ENCODE measurements at regions not wholly inside any gene's neighbourhood (a gene's known extent, or its start where the extent isn't known, plus 50 kb on each side); places are given as distances from the start of the nearest gene placed in this dataset.

DNA sequence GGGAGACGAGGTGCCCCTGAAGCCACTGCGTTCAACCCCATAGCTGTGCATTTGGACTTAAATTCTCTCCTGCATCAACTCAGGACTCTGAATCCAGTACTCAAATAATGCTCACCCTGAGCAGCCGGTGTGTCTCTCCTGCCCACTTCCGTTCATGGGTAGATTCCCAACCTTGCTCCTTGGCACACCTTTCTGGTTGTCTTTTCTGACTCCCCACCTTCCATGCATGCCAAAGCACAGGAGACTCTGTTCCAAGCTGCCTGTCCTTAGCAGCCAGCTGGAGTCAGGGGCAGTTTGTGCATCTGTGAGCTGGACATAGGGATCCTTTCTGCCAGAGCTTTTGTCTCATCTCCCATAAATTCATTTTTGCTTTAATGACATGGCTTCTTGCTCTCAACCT, 1242.5 kb downstream of the TBC1D22A start:
- Histone ChIP-seq H3K4me3 (ENCODE audit: low read depth, low read length) (no peak overlapping the region), H3K4me1 (ENCODE audit: control insufficient read depth, insufficient read depth, low read length) (no peaks in the 10 kb centered on the region), H3K9me3 (ENCODE audit: control insufficient read depth, insufficient read depth, low read depth, low read length) (no peaks in the 10 kb centered on the region), H3K36me3 (ENCODE audit: control insufficient read depth in 2 of 2, insufficient read depth in 1 of 2, low read length in 2 of 2) (no peaks in the 10 kb centered on the region), H3K27ac (ENCODE audit: extremely low read depth, low read depth, low read length) (no peak overlapping the region)
- TF ChIP-seq ZFP41 (tag by site-specific recombination; IDR thresholded peaks at IDR 0.05; ENCODE audit: borderline replicate concordance) (no peak), HOXD13 (CRISPR knock-in tag; IDR thresholded peaks at IDR 0.05; ENCODE audit: borderline replicate concordance) (no peak)
- TF ChIP-seq, protein P1, sequence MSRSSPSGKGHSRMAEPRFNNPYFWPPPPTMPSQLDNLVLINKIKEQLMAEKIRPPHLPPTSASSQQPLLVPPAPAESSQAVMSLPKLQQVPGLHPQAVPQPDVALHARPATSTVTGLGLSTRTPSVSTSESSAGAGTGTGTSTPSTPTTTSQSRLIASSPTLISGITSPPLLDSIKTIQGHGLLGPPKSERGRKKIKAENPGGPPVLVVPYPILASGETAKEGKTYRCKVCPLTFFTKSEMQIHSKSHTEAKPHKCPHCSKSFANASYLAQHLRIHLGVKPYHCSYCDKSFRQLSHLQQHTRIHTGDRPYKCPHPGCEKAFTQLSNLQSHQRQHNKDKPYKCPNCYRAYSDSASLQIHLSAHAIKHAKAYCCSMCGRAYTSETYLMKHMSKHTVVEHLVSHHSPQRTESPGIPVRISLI (tag by site-specific recombination; IDR thresholded peaks at IDR 0.05) = no peak
- POLR2A ChIA-PET = no interaction called here
- CTCF ChIA-PET = interaction anchor here (1.1 kb wide), 1 partner anchor 12 kb away, joined by 3 read pairs; no protein-coding TSS in a partner anchor

DNA sequence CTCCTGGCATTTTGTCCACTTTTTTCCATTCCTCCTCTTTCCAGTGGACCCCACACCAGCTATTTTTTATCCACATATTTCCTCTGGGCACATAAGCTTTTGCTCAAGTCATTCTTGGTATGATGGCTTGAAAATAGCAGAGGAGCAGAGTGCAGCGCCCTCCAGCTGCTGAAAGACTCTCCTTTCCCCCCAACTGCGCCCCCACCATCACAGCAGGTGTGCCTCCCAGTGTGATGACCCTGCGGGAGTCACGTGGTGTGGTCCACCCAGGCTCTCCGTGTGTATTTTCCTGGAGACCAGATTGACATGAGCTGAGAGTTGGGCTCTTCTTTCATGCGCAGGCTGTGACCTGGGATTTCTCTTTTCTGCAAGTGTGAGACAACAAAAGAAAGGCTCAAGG, 1241.6 kb downstream of the TBC1D22A start:
- no peaks in the 10 kb centered on the region for H3K4me1 ChIP-seq (ENCODE audit: control insufficient read depth, insufficient read depth, low read length)
- CTCF ChIA-PET = interaction anchor here (0.6 to 1.1 kb wide), 3 partner anchors 11 to 551 kb away, joined by 3 to 4 read pairs (median 3); no protein-coding TSS in a partner anchor
- no peak overlapping the region for H3K27ac ChIP-seq (ENCODE audit: extremely low read depth, low read depth, low read length)
- no peak overlapping the region for H3K4me3 ChIP-seq (ENCODE audit: low read depth, low read length)
- no peaks in the 10 kb centered on the region for H3K36me3 ChIP-seq (ENCODE audit: control insufficient read depth in 2 of 2, insufficient read depth in 1 of 2, low read length in 2 of 2)
- POLR2A ChIA-PET = no interaction called here
- H3K9me3 ChIP-seq (ENCODE audit: control insufficient read depth, insufficient read depth, low read depth, low read length) = no peaks in the 10 kb centered on the region
- TF ChIP-seq ZNF843 (tag by site-specific recombination; IDR thresholded peaks at IDR 0.05) (no peak), ZIC2 (tag by site-specific recombination; IDR thresholded peaks at IDR 0.05) (peak; percentile 31; the same call in 1 of the 2 replicates)

DNA sequence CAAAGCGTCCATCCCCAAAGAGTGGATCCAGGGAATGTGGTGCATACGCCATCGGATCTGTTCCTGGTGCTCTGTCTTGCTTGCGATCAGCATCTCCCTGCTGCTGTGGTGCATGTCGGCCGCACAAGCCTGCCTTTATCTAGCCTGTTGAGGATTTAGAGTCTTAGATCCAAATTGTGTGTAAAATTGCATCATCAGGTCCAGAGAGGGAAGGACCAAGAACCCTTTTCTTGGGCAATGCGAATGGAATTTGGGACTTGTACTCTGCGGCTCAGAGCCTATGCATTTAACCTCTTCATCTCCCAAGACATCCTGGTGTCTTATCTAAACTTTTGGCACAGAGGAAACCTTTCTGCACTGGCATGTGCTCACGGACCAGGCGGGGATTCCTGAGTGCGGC, 1238.7 kb downstream of the TBC1D22A start:
- H3K4me1 ChIP-seq (ENCODE audit: control insufficient read depth, insufficient read depth, low read length) = no peaks in the 10 kb centered on the region
- no peak overlapping the region for H3K27ac ChIP-seq (ENCODE audit: extremely low read depth, low read depth, low read length)
- no peak for TF ChIP-seq ZNF24 (tag by site-specific recombination; IDR thresholded peaks at IDR 0.05)
- H3K36me3 ChIP-seq (ENCODE audit: control insufficient read depth in 2 of 2, insufficient read depth in 1 of 2, low read length in 2 of 2) = no peaks in the 10 kb centered on the region
- ChIA-PET POLR2A (no interaction called here), CTCF (no interaction called here)
- no peak overlapping the region for H3K4me3 ChIP-seq (ENCODE audit: low read depth, low read length)
- no peaks in the 10 kb centered on the region for H3K9me3 ChIP-seq (ENCODE audit: control insufficient read depth, insufficient read depth, low read depth, low read length)

DNA sequence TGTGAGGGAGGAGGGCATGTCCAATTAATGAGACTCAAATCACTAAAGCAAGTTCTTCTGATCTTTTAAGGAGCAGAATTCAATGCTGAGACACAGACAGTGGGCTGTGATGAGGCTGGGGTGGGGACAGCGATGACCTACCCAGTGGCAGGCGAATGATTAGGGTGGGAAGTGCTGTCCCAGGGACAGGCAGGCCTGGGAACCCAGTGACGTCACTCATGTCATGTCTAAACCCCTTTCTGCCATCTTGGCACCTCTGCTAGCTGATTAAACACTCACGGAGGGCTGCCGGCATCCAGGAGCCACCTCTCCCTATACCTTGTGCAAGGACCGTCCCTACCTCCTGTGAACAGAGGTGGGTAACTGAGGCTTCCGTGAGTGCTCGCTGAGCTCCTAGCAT, 1235.2 kb downstream of the TBC1D22A start:
- no peaks in the 10 kb centered on the region for H3K4me1 ChIP-seq (ENCODE audit: control insufficient read depth, insufficient read depth, low read length)
- CTCF ChIA-PET = interaction anchor here (0.5 kb wide), 1 partner anchor 170 kb away, joined by 3 read pairs; no protein-coding TSS in a partner anchor
- H3K27ac ChIP-seq (ENCODE audit: extremely low read depth, low read depth, low read length) = no peak overlapping the region
- H3K4me3 ChIP-seq (ENCODE audit: low read depth, low read length) = no peak overlapping the region
- no peaks in the 10 kb centered on the region for H3K36me3 ChIP-seq (ENCODE audit: control insufficient read depth in 2 of 2, insufficient read depth in 1 of 2, low read length in 2 of 2)
- POLR2A ChIA-PET = no interaction called here
- no peaks in the 10 kb centered on the region for H3K9me3 ChIP-seq (ENCODE audit: control insufficient read depth, insufficient read depth, low read depth, low read length)
- TF ChIP-seq, protein P2, sequence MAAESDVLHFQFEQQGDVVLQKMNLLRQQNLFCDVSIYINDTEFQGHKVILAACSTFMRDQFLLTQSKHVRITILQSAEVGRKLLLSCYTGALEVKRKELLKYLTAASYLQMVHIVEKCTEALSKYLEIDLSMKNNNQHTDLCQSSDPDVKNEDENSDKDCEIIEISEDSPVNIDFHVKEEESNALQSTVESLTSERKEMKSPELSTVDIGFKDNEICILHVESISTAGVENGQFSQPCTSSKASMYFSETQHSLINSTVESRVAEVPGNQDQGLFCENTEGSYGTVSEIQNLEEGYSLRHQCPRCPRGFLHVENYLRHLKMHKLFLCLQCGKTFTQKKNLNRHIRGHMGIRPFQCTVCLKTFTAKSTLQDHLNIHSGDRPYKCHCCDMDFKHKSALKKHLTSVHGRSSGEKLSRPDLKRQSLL (tag by site-specific recombination; IDR thresholded peaks at IDR 0.05) = no peak
- TF ChIP-seq, protein P3, sequence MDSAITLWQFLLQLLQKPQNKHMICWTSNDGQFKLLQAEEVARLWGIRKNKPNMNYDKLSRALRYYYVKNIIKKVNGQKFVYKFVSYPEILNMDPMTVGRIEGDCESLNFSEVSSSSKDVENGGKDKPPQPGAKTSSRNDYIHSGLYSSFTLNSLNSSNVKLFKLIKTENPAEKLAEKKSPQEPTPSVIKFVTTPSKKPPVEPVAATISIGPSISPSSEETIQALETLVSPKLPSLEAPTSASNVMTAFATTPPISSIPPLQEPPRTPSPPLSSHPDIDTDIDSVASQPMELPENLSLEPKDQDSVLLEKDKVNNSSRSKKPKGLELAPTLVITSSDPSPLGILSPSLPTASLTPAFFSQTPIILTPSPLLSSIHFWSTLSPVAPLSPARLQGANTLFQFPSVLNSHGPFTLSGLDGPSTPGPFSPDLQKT (IDR thresholded peaks at IDR 0.05; ENCODE audit: borderline replicate concordance, low read depth, low read length) = no peak
- TF ChIP-seq, protein P4, sequence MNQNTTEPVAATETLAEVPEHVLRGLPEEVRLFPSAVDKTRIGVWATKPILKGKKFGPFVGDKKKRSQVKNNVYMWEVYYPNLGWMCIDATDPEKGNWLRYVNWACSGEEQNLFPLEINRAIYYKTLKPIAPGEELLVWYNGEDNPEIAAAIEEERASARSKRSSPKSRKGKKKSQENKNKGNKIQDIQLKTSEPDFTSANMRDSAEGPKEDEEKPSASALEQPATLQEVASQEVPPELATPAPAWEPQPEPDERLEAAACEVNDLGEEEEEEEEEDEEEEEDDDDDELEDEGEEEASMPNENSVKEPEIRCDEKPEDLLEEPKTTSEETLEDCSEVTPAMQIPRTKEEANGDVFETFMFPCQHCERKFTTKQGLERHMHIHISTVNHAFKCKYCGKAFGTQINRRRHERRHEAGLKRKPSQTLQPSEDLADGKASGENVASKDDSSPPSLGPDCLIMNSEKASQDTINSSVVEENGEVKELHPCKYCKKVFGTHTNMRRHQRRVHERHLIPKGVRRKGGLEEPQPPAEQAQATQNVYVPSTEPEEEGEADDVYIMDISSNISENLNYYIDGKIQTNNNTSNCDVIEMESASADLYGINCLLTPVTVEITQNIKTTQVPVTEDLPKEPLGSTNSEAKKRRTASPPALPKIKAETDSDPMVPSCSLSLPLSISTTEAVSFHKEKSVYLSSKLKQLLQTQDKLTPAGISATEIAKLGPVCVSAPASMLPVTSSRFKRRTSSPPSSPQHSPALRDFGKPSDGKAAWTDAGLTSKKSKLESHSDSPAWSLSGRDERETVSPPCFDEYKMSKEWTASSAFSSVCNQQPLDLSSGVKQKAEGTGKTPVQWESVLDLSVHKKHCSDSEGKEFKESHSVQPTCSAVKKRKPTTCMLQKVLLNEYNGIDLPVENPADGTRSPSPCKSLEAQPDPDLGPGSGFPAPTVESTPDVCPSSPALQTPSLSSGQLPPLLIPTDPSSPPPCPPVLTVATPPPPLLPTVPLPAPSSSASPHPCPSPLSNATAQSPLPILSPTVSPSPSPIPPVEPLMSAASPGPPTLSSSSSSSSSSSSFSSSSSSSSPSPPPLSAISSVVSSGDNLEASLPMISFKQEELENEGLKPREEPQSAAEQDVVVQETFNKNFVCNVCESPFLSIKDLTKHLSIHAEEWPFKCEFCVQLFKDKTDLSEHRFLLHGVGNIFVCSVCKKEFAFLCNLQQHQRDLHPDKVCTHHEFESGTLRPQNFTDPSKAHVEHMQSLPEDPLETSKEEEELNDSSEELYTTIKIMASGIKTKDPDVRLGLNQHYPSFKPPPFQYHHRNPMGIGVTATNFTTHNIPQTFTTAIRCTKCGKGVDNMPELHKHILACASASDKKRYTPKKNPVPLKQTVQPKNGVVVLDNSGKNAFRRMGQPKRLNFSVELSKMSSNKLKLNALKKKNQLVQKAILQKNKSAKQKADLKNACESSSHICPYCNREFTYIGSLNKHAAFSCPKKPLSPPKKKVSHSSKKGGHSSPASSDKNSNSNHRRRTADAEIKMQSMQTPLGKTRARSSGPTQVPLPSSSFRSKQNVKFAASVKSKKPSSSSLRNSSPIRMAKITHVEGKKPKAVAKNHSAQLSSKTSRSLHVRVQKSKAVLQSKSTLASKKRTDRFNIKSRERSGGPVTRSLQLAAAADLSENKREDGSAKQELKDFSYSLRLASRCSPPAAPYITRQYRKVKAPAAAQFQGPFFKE (tag by site-specific recombination; IDR thresholded peaks at IDR 0.05; ENCODE audit: borderline replicate concordance) = no peak
- TF ChIP-seq ZBTB21 (tag by site-specific recombination; IDR thresholded peaks at IDR 0.05) = no peak
- TF ChIP-seq ZNF335 (tag by site-specific recombination; conservative IDR thresholded peaks at IDR 0.05) = no peak
- TF ChIP-seq, protein P5, sequence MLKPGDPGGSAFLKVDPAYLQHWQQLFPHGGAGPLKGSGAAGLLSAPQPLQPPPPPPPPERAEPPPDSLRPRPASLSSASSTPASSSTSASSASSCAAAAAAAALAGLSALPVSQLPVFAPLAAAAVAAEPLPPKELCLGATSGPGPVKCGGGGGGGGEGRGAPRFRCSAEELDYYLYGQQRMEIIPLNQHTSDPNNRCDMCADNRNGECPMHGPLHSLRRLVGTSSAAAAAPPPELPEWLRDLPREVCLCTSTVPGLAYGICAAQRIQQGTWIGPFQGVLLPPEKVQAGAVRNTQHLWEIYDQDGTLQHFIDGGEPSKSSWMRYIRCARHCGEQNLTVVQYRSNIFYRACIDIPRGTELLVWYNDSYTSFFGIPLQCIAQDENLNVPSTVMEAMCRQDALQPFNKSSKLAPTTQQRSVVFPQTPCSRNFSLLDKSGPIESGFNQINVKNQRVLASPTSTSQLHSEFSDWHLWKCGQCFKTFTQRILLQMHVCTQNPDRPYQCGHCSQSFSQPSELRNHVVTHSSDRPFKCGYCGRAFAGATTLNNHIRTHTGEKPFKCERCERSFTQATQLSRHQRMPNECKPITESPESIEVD (tag by site-specific recombination; IDR thresholded peaks at IDR 0.05) = no peak
- TF ChIP-seq ZNF184 (tag by site-specific recombination; IDR thresholded peaks at IDR 0.05) = no peak
- TF ChIP-seq ZNF16 (tag by site-specific recombination; IDR thresholded peaks at IDR 0.05; ENCODE audit: low read depth) = no peak
- TF ChIP-seq ZNF140 (tag by site-specific recombination; IDR thresholded peaks at IDR 0.05) = no peak
- TF ChIP-seq, protein P6, sequence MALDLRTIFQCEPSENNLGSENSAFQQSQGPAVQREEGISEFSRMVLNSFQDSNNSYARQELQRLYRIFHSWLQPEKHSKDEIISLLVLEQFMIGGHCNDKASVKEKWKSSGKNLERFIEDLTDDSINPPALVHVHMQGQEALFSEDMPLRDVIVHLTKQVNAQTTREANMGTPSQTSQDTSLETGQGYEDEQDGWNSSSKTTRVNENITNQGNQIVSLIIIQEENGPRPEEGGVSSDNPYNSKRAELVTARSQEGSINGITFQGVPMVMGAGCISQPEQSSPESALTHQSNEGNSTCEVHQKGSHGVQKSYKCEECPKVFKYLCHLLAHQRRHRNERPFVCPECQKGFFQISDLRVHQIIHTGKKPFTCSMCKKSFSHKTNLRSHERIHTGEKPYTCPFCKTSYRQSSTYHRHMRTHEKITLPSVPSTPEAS (tag by site-specific recombination; IDR thresholded peaks at IDR 0.05) = no peak
